Endothelial cell of umbilical vein (primary cell): ENCODE measurements at regions not wholly inside any gene's neighbourhood (a gene's known extent, or its start where the extent isn't known, plus 50 kb on each side); places are given as distances from the start of the nearest gene placed in this dataset.
"Not testable (repeated sequence)": the region's sequence is repeated elsewhere in the genome, so short reads cannot be mapped to it uniquely, and the experiment has no call there.

Experiments
- JUN ChIP-seq: IDR thresholded peaks from 2 replicates; pipeline ENCODE4 v1.6.1; 2011; ENCODE audit warnings: borderline replicate concordance, low read depth; ENCODE audit not compliant: insufficient read length, insufficient read depth
- POLR2A ChIP-seq: IDR thresholded peaks from 2 replicates; pipeline ENCODE4 v1.6.1; 2012; ENCODE audit warnings: low read depth, mild to moderate bottlenecking, control low read depth, low read length
- POLR2AphosphoS5 ChIP-seq: IDR thresholded peaks from 2 replicates; pipeline ENCODE4 v1.6.1; 2012; ENCODE audit warnings: low read depth, mild to moderate bottlenecking, control low read depth, low read length, moderate library complexity; ENCODE audit not compliant: insufficient read depth
- TF ChIP-seq, protein P1 (sequence below), 2 donors: IDR thresholded peaks; 1 replicate in 1 of 2; 2 replicates in 1 of 2; pipeline ENCODE4 v1.5.1; 2011; ENCODE audit warnings: low read length in 2 of 2, mild to moderate bottlenecking in 2 of 2, moderate library complexity in 2 of 2, control low read depth in 1 of 2, inconsistent platforms in 1 of 2, low read depth in 1 of 2; ENCODE audit not compliant: insufficient read depth in 1 of 2; ENCODE audit errors: extremely low read depth in 1 of 2
- TF ChIP-seq, protein P2 (sequence below): IDR thresholded peaks from 2 replicates; pipeline ENCODE4 v1.6.1; 2011; ENCODE audit not compliant: insufficient read depth, insufficient read length

DNA sequence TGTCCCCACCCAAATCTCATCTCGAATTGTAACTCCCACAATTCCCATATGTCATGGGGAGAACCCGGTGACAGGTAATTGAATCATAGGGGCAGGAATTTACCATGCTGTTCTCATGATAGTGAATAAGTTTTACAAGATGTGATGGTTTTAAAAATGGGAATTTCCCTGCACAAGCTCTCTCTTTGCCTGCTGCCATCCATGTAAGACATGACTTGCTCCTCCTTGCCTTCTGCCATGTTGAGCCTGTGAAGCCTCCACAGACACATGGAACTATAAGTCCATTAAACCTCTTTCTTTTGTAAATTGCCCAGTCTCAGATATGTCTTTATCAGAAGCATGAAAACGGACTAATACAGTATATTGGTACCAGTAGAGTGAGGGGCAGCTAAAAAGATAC is 546.9 kb downstream of the ZNF385D start:
- TF ChIP-seq POLR2A, JUN, POLR2AphosphoS5: not testable (repeated sequence)
- TF ChIP-seq, protein P1, sequence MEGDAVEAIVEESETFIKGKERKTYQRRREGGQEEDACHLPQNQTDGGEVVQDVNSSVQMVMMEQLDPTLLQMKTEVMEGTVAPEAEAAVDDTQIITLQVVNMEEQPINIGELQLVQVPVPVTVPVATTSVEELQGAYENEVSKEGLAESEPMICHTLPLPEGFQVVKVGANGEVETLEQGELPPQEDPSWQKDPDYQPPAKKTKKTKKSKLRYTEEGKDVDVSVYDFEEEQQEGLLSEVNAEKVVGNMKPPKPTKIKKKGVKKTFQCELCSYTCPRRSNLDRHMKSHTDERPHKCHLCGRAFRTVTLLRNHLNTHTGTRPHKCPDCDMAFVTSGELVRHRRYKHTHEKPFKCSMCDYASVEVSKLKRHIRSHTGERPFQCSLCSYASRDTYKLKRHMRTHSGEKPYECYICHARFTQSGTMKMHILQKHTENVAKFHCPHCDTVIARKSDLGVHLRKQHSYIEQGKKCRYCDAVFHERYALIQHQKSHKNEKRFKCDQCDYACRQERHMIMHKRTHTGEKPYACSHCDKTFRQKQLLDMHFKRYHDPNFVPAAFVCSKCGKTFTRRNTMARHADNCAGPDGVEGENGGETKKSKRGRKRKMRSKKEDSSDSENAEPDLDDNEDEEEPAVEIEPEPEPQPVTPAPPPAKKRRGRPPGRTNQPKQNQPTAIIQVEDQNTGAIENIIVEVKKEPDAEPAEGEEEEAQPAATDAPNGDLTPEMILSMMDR (IDR thresholded peaks at IDR 0.05; ENCODE audit: extremely low read depth in 1 of 2, insufficient read depth in 1 of 2, low read depth in 1 of 2, low read length in 2 of 2), result not testable (repeated sequence)
- TF ChIP-seq, protein P2, sequence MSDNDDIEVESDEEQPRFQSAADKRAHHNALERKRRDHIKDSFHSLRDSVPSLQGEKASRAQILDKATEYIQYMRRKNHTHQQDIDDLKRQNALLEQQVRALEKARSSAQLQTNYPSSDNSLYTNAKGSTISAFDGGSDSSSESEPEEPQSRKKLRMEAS, result not testable (repeated sequence)
